Activated CD8-positive, alpha-beta T cell treated with anti-CD3 and anti-CD28 coated beads for 36 hours (primary cell): ENCODE measurements at regions not wholly inside any gene's neighbourhood (a gene's known extent, or its start where the extent isn't known, plus 50 kb on each side); places are given as distances from the start of the nearest gene placed in this dataset.

Source experiments
- ATAC-seq: fragments of 200-7000 bp; cut with Tn5 transposase; one replicate; pipeline ENCODE4 v1.10.0; 2021; ENCODE audit warnings: mild to moderate bottlenecking, moderate library complexity
- CTCF ChIA-PET: fragments of 350-600 bp; sonication (Branson Sonifier 250); formaldehyde crosslinking; loops from one replicate; lab custom pipeline; 2021; ENCODE audit warnings: antibody characterized with exemption; lab: Charles Lee
- POLR2A ChIA-PET: fragments of 350-600 bp; sonication (Branson Sonifier 250); formaldehyde crosslinking; loops from one replicate; lab custom pipeline; 2021; ENCODE audit warnings: antibody characterized with exemption; lab: Charles Lee
- DNase-seq: peaks from one replicate; pipeline ENCODE4 v3.0.0-alpha.2; 2020
- H3K27ac Mint-ChIP-seq: one replicate; pipeline ENCODE4 v1.8.0; 2021; ENCODE audit warnings: mild to moderate bottlenecking, mixed read lengths
- H3K27me3 Mint-ChIP-seq: one replicate; pipeline ENCODE4 v1.8.0; 2021; ENCODE audit warnings: mixed read lengths
- H3K36me3 Mint-ChIP-seq: one replicate; pipeline ENCODE4 v1.8.0; 2021; ENCODE audit warnings: low read depth, mixed read lengths
- H3K4me1 Mint-ChIP-seq: one replicate; pipeline ENCODE4 v1.8.0; 2021; ENCODE audit warnings: low read depth, mixed read lengths
- H3K4me3 Mint-ChIP-seq: one replicate; pipeline ENCODE4 v1.8.0; 2021; ENCODE audit warnings: mild to moderate bottlenecking, moderate library complexity, mixed read lengths
- H3K9me3 Mint-ChIP-seq: one replicate; pipeline ENCODE4 v1.8.0; 2021; ENCODE audit warnings: mixed read lengths
- CTCF ChIP-seq: fragments of 200-600 bp; IDR thresholded peaks from one replicate; pipeline ENCODE4 v1.8.0; 2022; ENCODE audit warnings: antibody characterized with exemption, mild to moderate bottlenecking
- intact Hi-C: fragments of 100-400 bp; cut with micrococcal nuclease; formaldehyde crosslinking; loops from one replicate; pipeline ENCODE4 v1.10.0; 2022

DNA sequence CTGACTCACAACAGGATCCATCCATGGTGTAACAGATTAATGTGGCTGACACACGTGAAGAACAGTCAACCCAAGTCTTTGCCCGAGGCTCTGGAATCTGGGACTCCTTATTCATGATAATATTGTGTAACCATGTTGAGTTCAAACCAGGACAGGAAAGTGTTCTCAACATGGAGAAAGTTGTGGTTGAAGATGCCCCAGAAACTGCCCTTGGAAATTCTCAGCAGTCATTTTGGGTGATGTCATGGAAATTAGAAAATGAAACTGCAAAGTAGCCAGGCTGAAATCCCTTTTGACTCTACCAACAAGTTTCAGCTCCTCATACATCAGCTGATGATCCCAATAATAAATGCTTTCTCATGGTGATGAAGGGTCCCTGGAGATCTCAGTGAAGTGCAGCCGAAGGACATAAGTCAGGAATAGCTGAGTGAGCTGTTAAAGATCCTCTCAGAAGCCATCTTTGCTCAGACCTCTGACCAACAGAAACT lies 307.7 kb downstream of the TNS1 start:
- no peak for DNase-seq
- H3K4me1 Mint-ChIP-seq, result peaks cover 12% of the 10 kb centered on the region
- peak; percentile 30 for ATAC-seq
- no peaks in the 10 kb centered on the region for H3K27me3 Mint-ChIP-seq
- H3K9me3 Mint-ChIP-seq, result no peaks in the 10 kb centered on the region
- ChIA-PET CTCF (interaction anchor here (2.7 kb wide), 1 partner anchor 18 kb away, joined by 10 read pairs; no protein-coding TSS in a partner anchor), POLR2A (no interaction called here)
- intact Hi-C loops, result no loop called here
- H3K4me3 Mint-ChIP-seq, result no peak overlapping the region
- H3K36me3 Mint-ChIP-seq, result peaks cover 11% of the 10 kb centered on the region
- TF ChIP-seq CTCF, result no peak
- no peak overlapping the region for H3K27ac Mint-ChIP-seq

DNA sequence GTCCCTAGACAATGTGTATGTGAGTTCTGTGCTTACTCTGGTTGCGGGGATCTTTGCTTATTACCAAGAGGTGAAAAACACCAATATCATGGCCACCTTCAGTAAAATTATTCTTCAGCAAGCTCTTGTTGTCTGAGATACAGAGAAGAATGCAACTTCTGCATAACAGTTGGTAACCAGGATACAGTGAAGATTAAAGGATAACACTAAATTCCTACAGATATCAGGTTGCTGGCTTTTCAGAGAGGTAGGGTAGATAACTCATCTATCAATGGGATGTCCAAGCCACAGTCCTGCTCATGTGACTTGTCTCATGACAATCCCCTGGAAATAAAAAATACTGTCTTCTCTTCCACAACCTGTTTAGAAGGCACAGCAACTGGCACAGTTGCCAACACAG lies 308.5 kb downstream of the TNS1 start:
- intact Hi-C loops, result no loop called here
- H3K27me3 Mint-ChIP-seq, result no peaks in the 10 kb centered on the region
- CTCF ChIA-PET, result interaction anchor here (2.5 kb wide), 1 partner anchor 43 kb away, joined by 11 read pairs; no protein-coding TSS in a partner anchor

DNA sequence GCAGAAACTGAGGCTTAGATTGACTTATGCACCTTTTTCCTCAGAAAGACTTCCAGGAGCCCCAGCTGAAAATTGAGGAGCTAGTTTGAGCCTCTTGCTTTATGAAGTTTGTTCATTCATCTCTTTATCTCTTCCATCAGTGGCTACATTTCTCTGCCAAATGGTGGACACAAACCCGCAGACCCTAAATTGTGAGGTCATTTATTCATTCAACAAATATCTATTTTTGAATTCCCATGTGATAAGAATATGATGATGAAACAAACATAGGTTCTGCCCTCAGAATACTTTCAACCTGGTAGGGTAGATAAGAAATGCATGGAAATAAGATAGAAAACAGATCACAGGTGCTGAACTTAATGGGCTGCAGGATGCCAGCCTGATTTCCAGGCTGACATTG lies 309.4 kb downstream of the TNS1 start:
- DNase-seq (no peak), ATAC-seq (no peak)
- H3K36me3 Mint-ChIP-seq, result peaks cover 10% of the 10 kb centered on the region
- no peak overlapping the region for H3K4me3 Mint-ChIP-seq
- intact Hi-C loops, result no loop called here
- ChIA-PET POLR2A (no interaction called here), CTCF (interaction anchor here (2.5 kb wide), 1 partner anchor 42 kb away, joined by 11 read pairs; no protein-coding TSS in a partner anchor)
- H3K9me3 Mint-ChIP-seq, result no peaks in the 10 kb centered on the region
- TF ChIP-seq CTCF, result no peak
- peaks cover 12% of the 10 kb centered on the region for H3K4me1 Mint-ChIP-seq
- H3K27me3 Mint-ChIP-seq, result no peaks in the 10 kb centered on the region
- no peak overlapping the region for H3K27ac Mint-ChIP-seq

More for the DNA sequence above, 308.5 kb downstream of the TNS1 start:
- H3K36me3 Mint-ChIP-seq, result peaks cover 11% of the 10 kb centered on the region
- H3K27ac Mint-ChIP-seq, result no peak overlapping the region
- no peak for DNase-seq
- no peak overlapping the region for H3K4me3 Mint-ChIP-seq
- no peak for ATAC-seq
- POLR2A ChIA-PET, result no interaction called here
- no peaks in the 10 kb centered on the region for H3K9me3 Mint-ChIP-seq
- H3K4me1 Mint-ChIP-seq, result peaks cover 12% of the 10 kb centered on the region
- TF ChIP-seq CTCF, result no peak

GRCh38 chr2:217691920-217692666 lies 310.7 kb downstream of the TNS1 start:
- H3K4me3 Mint-ChIP-seq, result no peak overlapping the region
- H3K36me3 Mint-ChIP-seq, result peaks cover 7% of the 10 kb centered on the region
- intact Hi-C loops, result no loop called here
- ATAC-seq (no peak), DNase-seq (no peak)
- POLR2A ChIA-PET, result no interaction called here
- no peaks in the 10 kb centered on the region for H3K9me3 Mint-ChIP-seq
- H3K27me3 Mint-ChIP-seq, result no peaks in the 10 kb centered on the region
- no peak overlapping the region for H3K27ac Mint-ChIP-seq
- no peak for TF ChIP-seq CTCF
- H3K4me1 Mint-ChIP-seq, result peaks cover 11% of the 10 kb centered on the region
- CTCF ChIA-PET, result interaction anchor here (2.5 kb wide), 1 partner anchor 41 kb away, joined by 11 read pairs; no protein-coding TSS in a partner anchor

DNA sequence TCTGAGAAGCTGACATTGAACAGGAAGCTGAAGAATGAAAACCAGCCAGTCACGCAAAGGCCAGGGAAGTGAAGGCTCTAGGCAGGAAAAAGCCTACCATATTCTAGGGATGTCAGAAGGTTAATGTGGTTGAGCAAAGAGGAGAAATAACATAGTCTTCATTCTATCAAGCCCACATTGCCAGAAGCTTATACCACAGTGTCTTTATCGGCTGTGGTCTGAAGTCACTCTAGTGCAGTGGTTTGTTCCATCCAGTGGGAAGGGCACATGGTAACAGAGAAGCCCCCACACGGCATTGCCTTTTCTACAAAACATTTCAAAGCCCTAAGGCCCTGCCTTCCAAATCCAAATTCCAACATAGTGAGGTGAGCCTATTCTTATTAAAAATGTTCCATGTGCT lies 311.3 kb downstream of the TNS1 start:
- CTCF ChIA-PET, result no interaction called here
- POLR2A ChIA-PET, result no interaction called here
- no peaks in the 10 kb centered on the region for H3K27me3 Mint-ChIP-seq
- peaks cover 6% of the 10 kb centered on the region for H3K36me3 Mint-ChIP-seq
- intact Hi-C loops, result no loop called here
- no peak for TF ChIP-seq CTCF
- ATAC-seq (no peak), DNase-seq (no peak)
- H3K9me3 Mint-ChIP-seq, result no peaks in the 10 kb centered on the region
- H3K27ac Mint-ChIP-seq, result no peak overlapping the region
- H3K4me1 Mint-ChIP-seq, result peaks cover 10% of the 10 kb centered on the region
- H3K4me3 Mint-ChIP-seq, result no peak overlapping the region
